Activated CD4-positive, alpha-beta memory T cell treated with anti-CD3 and anti-CD28 coated beads for 36 hours (primary cell): ENCODE measurements at regions not wholly inside any gene's neighbourhood (a gene's known extent, or its start where the extent isn't known, plus 50 kb on each side); places are given as distances from the start of the nearest gene placed in this dataset.
"Not testable (repeated sequence)": the region's sequence is repeated elsewhere in the genome, so short reads cannot be mapped to it uniquely, and the experiment has no call there.

Experiments
- CTCF ChIA-PET: fragments of 350-600 bp; sonication (Branson Sonifier 250); formaldehyde crosslinking; loops from one replicate; lab custom pipeline; 2021; ENCODE audit warnings: antibody characterized with exemption, inconsistent platforms; lab: Charles Lee
- POLR2A ChIA-PET: fragments of 350-600 bp; sonication (Branson Sonifier 250); formaldehyde crosslinking; loops from one replicate; lab custom pipeline; 2021; ENCODE audit warnings: antibody characterized with exemption; lab: Charles Lee
- DNase-seq: peaks from one replicate; pipeline ENCODE4 v3.0.0-alpha.2; 2020
- H3K27ac Mint-ChIP-seq: one replicate; pipeline ENCODE4 v1.8.0; 2021; ENCODE audit warnings: mixed read lengths
- H3K27me3 Mint-ChIP-seq: one replicate; pipeline ENCODE4 v1.8.0; 2021; ENCODE audit warnings: mixed read lengths
- H3K36me3 Mint-ChIP-seq: one replicate; pipeline ENCODE4 v1.8.0; 2021; ENCODE audit warnings: mixed read lengths
- H3K4me1 Mint-ChIP-seq: one replicate; pipeline ENCODE4 v1.8.0; 2021; ENCODE audit warnings: low read depth, mixed read lengths
- H3K4me3 Mint-ChIP-seq: one replicate; pipeline ENCODE4 v1.8.0; 2021; ENCODE audit warnings: mild to moderate bottlenecking, mixed read lengths
- H3K9me3 Mint-ChIP-seq: one replicate; pipeline ENCODE4 v1.8.0; 2021; ENCODE audit warnings: mixed read lengths
- intact Hi-C: fragments of 100-400 bp; cut with micrococcal nuclease; formaldehyde crosslinking; loops from one replicate; pipeline ENCODE4 v1.15.1; 2023

- H3K9me3 Mint-ChIP-seq = peaks cover 13% of the 10 kb centered on the region
- no peak overlapping the region for H3K27ac Mint-ChIP-seq
- H3K36me3 Mint-ChIP-seq = no peaks in the 10 kb centered on the region
- intact Hi-C loops = no loop called here
- no peak for DNase-seq
- ChIA-PET POLR2A (no interaction called here), CTCF (no interaction called here)
- H3K4me1 Mint-ChIP-seq = no peaks in the 10 kb centered on the region
- no peak overlapping the region for H3K4me3 Mint-ChIP-seq
- peaks cover 6% of the 10 kb centered on the region for H3K27me3 Mint-ChIP-seq
Measured at GRCh38 chr1:233834609-233835008, 69.9 kb upstream of the SLC35F3 start.

GRCh38 chr1:233838207-233838606 lies 66.3 kb upstream of the SLC35F3 start:
- intact Hi-C loops = not testable (repeated sequence)

GRCh38 chr1:233843525-233844204 lies 60.8 kb upstream of the SLC35F3 start:
- intact Hi-C loops = no loop called here
- H3K36me3 Mint-ChIP-seq = no peaks in the 10 kb centered on the region
- H3K27me3 Mint-ChIP-seq = peaks cover 8% of the 10 kb centered on the region
- ChIA-PET CTCF (no interaction called here), POLR2A (no interaction called here)
- peaks cover 8% of the 10 kb centered on the region for H3K9me3 Mint-ChIP-seq
- no peaks in the 10 kb centered on the region for H3K4me1 Mint-ChIP-seq
- no peak overlapping the region for H3K27ac Mint-ChIP-seq
- no peak for DNase-seq
- no peak overlapping the region for H3K4me3 Mint-ChIP-seq

More at GRCh38 chr1:233838207-233838606, 66.3 kb upstream of the SLC35F3 start:
- H3K27me3 Mint-ChIP-seq, POLR2A ChIA-PET, H3K9me3 Mint-ChIP-seq, H3K27ac Mint-ChIP-seq, H3K4me3 Mint-ChIP-seq, CTCF ChIA-PET, H3K36me3 Mint-ChIP-seq, H3K4me1 Mint-ChIP-seq, DNase-seq: not testable (repeated sequence)

GRCh38 chr1:233844275-233844674 lies 60.2 kb upstream of the SLC35F3 start:
- no peaks in the 10 kb centered on the region for H3K36me3 Mint-ChIP-seq
- no peaks in the 10 kb centered on the region for H3K4me1 Mint-ChIP-seq
- ChIA-PET CTCF (no interaction called here), POLR2A (no interaction called here)
- no peak for DNase-seq
- peaks cover 8% of the 10 kb centered on the region for H3K9me3 Mint-ChIP-seq
- H3K27me3 Mint-ChIP-seq = peaks cover 8% of the 10 kb centered on the region
- no peak overlapping the region for H3K4me3 Mint-ChIP-seq
- intact Hi-C loops = no loop called here
- no peak overlapping the region for H3K27ac Mint-ChIP-seq

GRCh38 chr1:233844692-233845091 lies 59.8 kb upstream of the SLC35F3 start:
- H3K9me3 Mint-ChIP-seq = peaks cover 8% of the 10 kb centered on the region
- intact Hi-C loops = no loop called here
- no peak for DNase-seq
- H3K4me1 Mint-ChIP-seq = no peaks in the 10 kb centered on the region
- CTCF ChIA-PET = no interaction called here
- no peak overlapping the region for H3K4me3 Mint-ChIP-seq
- no peaks in the 10 kb centered on the region for H3K36me3 Mint-ChIP-seq
- H3K27ac Mint-ChIP-seq = no peak overlapping the region
- POLR2A ChIA-PET = no interaction called here
- H3K27me3 Mint-ChIP-seq = peaks cover 7% of the 10 kb centered on the region
